Upper lobe of right lung (tissue), 1 donor: ENCODE measurements at regions not wholly inside any gene's neighbourhood (a gene's known extent, or its start where the extent isn't known, plus 50 kb on each side); places are given as distances from the start of the nearest gene placed in this dataset.

Source experiments
- ATAC-seq: fragments of 200-7000 bp; cut with Tn5 transposase; one replicate; pipeline ENCODE4 v1.9.1; 2020; ENCODE audit warnings: mild to moderate bottlenecking, moderate library complexity
- DNase-seq: peaks from one replicate; pipeline ENCODE4 v3.0.0-alpha.2; 2020
- H3K27ac ChIP-seq: fragments of 200-600 bp; one replicate; pipeline ENCODE4 v1.8.0; 2022
- H3K27me3 ChIP-seq: fragments of 200-600 bp; one replicate; pipeline ENCODE4 v1.8.0; 2022; ENCODE audit warnings: mild to moderate bottlenecking
- H3K36me3 ChIP-seq: fragments of 200-600 bp; one replicate; pipeline ENCODE4 v1.8.0; 2022
- H3K4me1 ChIP-seq: fragments of 200-600 bp; one replicate; pipeline ENCODE4 v1.8.0; 2022
- H3K4me3 ChIP-seq: fragments of 200-600 bp; one replicate; pipeline ENCODE4 v1.8.0; 2022; ENCODE audit warnings: mild to moderate bottlenecking
- H3K9me3 ChIP-seq: fragments of 200-600 bp; one replicate; pipeline ENCODE4 v1.8.0; 2022
- CTCF ChIP-seq: fragments of 200-600 bp; IDR thresholded peaks from one replicate; pipeline ENCODE4 v1.8.0; 2022; ENCODE audit warnings: antibody characterized with exemption
- intact Hi-C: fragments of 100-400 bp; cut with DNase I; formaldehyde crosslinking; loops from one replicate; pipeline ENCODE4 v1.11.0; 2022
- donor health status: DM: no; HTN: yes; CAD: no; lungs with severe emphysema.

DNA sequence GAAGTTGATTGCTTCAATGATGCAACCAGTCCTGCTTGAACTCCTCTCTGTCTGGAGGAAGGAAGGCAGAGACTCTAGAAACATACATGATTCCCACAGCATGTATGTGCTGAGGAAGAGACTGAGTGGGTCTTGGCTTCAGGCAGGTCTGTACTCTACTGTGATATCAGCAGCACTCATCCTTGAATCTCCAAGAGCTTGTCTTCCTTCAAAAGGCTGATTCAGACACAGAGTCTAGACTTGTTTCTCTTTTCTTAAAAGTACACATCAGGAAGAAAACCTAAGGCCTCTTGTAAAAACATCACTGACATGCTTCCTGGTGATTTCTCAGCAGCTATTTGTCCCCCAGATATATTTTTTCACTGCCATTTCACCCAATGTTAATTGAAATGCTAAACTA, 155.7 kb upstream of the HEY2 start:
- no peak for ATAC-seq
- Histone ChIP-seq H3K9me3 (no peaks in the 10 kb centered on the region), H3K4me3 (no peak overlapping the region), H3K27ac (no peak overlapping the region), H3K36me3 (no peaks in the 10 kb centered on the region), H3K27me3 (no peaks in the 10 kb centered on the region), H3K4me1 (no peaks in the 10 kb centered on the region)
- DNase-seq, result no peak
- intact Hi-C loops, result no loop called here
- TF ChIP-seq CTCF, result no peak

DNA sequence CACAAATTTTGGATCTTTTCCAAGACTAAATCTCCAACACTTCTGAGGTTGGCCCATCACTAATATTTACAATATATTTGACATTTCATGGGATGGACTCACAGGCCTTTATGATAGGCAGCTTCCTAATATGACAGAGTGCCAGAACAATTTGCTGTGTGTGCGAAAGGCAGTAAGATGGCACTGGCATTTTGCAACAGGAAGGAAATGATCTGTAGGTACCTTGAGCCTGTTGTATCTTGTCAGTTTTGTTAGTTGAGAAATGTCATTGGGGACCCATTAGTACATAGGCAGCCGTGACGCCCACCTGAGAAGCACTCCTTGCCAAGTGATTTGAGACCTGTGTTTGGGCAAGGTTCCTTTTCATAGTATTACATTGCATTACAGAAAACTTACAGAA, 153.4 kb upstream of the HEY2 start:
- Histone ChIP-seq H3K27me3 (no peaks in the 10 kb centered on the region), H3K9me3 (no peaks in the 10 kb centered on the region), H3K4me1 (no peaks in the 10 kb centered on the region), H3K4me3 (no peak overlapping the region), H3K27ac (no peak overlapping the region), H3K36me3 (no peaks in the 10 kb centered on the region)
- no peak for TF ChIP-seq CTCF
- DNase-seq (no peak), ATAC-seq (no peak)
- intact Hi-C loops, result no loop called here

GRCh38 chr6:125597411-125598253, 151.8 kb upstream of the HEY2 start:
- ATAC-seq (peak; percentile 80), DNase-seq (peak; percentile 83)
- Histone ChIP-seq H3K36me3 (no peaks in the 10 kb centered on the region), H3K4me3 (no peak overlapping the region), H3K27me3 (no peaks in the 10 kb centered on the region), H3K27ac (peak overlapping the region; percentile 63), H3K4me1 (no peaks in the 10 kb centered on the region), H3K9me3 (no peaks in the 10 kb centered on the region)
- no peak for TF ChIP-seq CTCF
- intact Hi-C loops, result no loop called here

DNA sequence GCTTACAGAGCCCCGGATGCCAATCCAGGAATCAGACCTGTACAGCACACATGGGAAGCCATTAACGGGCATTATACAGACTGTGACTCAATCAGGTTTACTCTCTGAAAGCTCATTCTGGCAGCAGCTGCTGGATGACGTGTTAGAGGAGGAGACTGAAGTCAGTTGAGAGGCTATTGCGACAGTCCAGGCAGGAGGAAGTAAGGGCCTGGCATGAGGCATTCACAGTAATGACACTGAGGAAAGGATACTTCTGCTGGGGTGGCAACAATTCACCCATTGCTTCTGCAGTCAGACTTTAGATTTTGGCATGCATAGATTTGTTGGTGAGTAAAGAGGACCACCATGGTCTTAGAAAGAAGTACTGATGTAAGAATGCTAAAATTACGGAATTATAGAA, 151.0 kb upstream of the HEY2 start:
- H3K27ac ChIP-seq, result peak overlapping the region; percentile 63
- peak; percentile 80 for DNase-seq
- H3K27me3 ChIP-seq, result no peaks in the 10 kb centered on the region
- H3K36me3 ChIP-seq, result no peaks in the 10 kb centered on the region
- H3K9me3 ChIP-seq, result no peaks in the 10 kb centered on the region
- H3K4me1 ChIP-seq, result no peaks in the 10 kb centered on the region
- no peak overlapping the region for H3K4me3 ChIP-seq
- ATAC-seq, result peak; percentile 95
- intact Hi-C loops, result no loop called here
- TF ChIP-seq CTCF, result no peak

DNA sequence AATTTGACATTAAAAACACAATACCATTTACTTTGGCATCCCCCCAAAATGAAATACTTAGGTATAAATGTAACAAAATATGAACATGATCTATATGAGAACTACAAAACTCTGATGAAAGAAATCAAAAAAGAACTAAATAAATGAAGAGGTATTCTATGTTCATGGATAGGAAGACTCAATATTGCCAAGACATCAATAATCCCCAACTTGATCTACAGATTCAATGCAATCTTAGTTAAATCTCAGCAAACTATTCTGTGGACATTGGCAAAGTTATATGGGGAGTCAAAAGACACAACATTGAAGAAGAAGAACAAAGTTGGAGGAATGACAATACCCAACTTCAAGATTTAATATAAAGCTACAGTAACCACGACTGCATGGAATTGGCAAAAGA, 145.2 kb upstream of the HEY2 start:
- Histone ChIP-seq H3K27me3 (no peaks in the 10 kb centered on the region), H3K9me3 (no peaks in the 10 kb centered on the region), H3K4me1 (no peaks in the 10 kb centered on the region), H3K36me3 (no peaks in the 10 kb centered on the region), H3K27ac (no peak overlapping the region), H3K4me3 (no peak overlapping the region)
- ATAC-seq (no peak), DNase-seq (no peak)
- TF ChIP-seq CTCF, result no peak
- intact Hi-C loops, result no loop called here
